PC-3 (cell line): ENCODE measurements at regions not wholly inside any gene's neighbourhood (a gene's known extent, or its start where the extent isn't known, plus 50 kb on each side); places are given as distances from the start of the nearest gene placed in this dataset.

Experiments used
- EZH2 ChIP-seq: fragments of 300-600 bp; sonication (generic); IDR thresholded peaks from one replicate; pipeline ENCODE4 v1.6.1; 2017; ENCODE audit warnings: antibody characterized with exemption, mild to moderate bottlenecking, low read length; ENCODE audit not compliant: unreplicated experiment
- TF ChIP-seq, protein P1 (sequence below): fragments of 300-600 bp; sonication (generic); conservative IDR thresholded peaks from 2 replicates; pipeline ENCODE4 v1.5.1; 2017; ENCODE audit warnings: antibody characterized with exemption, low read depth, mild to moderate bottlenecking, low read length

DNA sequence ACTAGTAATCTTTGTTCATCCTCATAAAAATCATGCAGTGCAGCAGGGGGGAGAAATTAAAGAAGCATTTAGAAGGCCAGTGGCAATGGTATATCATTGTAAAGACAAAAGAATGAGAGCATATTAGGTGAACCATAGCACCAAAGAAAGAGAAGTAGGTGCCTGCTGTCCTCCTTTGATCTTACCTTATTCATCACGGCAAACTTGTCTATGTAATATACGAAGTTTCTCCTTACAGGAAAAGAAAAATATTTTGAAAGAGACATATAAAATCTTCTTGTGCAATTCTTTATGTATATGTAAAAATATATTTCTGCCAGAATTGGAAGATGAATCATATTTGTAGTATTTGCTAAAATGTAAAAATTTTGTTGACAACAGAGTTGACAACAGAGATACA is 411.3 kb upstream of the ARRDC3 start:
- TF ChIP-seq EZH2, result no peak
- TF ChIP-seq, protein P1, sequence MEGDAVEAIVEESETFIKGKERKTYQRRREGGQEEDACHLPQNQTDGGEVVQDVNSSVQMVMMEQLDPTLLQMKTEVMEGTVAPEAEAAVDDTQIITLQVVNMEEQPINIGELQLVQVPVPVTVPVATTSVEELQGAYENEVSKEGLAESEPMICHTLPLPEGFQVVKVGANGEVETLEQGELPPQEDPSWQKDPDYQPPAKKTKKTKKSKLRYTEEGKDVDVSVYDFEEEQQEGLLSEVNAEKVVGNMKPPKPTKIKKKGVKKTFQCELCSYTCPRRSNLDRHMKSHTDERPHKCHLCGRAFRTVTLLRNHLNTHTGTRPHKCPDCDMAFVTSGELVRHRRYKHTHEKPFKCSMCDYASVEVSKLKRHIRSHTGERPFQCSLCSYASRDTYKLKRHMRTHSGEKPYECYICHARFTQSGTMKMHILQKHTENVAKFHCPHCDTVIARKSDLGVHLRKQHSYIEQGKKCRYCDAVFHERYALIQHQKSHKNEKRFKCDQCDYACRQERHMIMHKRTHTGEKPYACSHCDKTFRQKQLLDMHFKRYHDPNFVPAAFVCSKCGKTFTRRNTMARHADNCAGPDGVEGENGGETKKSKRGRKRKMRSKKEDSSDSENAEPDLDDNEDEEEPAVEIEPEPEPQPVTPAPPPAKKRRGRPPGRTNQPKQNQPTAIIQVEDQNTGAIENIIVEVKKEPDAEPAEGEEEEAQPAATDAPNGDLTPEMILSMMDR, result no peak
